Body of pancreas (tissue), 4 donors: ENCODE measurements at regions not wholly inside any gene's neighbourhood (a gene's known extent, or its start where the extent isn't known, plus 50 kb on each side); places are given as distances from the start of the nearest gene placed in this dataset.
"Not testable (repeated sequence)": the region's sequence is repeated elsewhere in the genome, so short reads cannot be mapped to it uniquely, and the experiment has no call there.

ENCODE experiments used
- POLR2A ChIP-seq, 3 donors: fragments of 450-650 bp; IDR thresholded peaks; one replicate each; pipeline ENCODE4 v1.6.1; 2016; ENCODE audit warnings: antibody characterized with exemption in 3 of 3, mild to moderate bottlenecking in 2 of 3
- TF ChIP-seq, protein P1 (sequence below), 7 experiments: fragments of 450-650 bp in 4 of 7; fragments of 200-600 bp in 3 of 7; sonication (generic) in 3 of 7; IDR thresholded peaks; one replicate each; pipeline ENCODE4 v1.5.1; 2016 to 2019; ENCODE audit warnings: antibody characterized with exemption in 7 of 7

DNA sequence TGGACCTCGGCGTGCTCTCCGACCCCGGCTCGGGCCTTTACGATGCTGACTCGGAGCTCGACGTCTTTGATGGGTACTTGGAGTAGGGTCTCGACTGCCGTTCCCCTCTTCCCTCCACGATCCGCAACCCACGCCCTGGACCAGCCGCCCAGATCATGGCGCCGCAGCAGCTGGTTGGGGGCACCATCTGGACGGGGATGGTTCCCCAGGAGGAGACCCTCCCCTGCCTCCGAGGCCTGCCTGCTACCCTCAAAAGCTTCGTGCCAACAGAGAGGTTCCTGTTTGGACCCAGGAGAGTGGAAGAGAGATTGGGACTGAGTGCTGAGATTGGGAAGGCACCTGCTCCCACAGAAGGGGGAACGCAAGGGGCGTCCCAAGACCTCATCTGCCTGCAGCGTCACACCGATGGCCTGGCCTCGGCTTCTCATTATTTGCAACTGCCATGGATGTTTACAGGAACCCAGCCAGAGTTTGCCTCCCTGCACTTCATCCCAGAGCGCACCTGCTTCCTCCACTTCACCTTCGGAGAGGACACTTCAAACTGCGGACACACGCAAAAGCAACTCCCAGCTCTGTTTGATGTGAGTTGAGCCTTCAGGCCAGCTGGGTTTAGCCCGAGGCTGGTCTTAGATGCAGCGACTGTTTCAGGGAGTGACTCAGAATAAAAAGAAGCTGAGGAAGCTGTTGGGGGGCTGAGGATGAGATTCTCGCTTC, 58.9 kb downstream of the GOLGA6L7 start:
- TF ChIP-seq, protein P1, sequence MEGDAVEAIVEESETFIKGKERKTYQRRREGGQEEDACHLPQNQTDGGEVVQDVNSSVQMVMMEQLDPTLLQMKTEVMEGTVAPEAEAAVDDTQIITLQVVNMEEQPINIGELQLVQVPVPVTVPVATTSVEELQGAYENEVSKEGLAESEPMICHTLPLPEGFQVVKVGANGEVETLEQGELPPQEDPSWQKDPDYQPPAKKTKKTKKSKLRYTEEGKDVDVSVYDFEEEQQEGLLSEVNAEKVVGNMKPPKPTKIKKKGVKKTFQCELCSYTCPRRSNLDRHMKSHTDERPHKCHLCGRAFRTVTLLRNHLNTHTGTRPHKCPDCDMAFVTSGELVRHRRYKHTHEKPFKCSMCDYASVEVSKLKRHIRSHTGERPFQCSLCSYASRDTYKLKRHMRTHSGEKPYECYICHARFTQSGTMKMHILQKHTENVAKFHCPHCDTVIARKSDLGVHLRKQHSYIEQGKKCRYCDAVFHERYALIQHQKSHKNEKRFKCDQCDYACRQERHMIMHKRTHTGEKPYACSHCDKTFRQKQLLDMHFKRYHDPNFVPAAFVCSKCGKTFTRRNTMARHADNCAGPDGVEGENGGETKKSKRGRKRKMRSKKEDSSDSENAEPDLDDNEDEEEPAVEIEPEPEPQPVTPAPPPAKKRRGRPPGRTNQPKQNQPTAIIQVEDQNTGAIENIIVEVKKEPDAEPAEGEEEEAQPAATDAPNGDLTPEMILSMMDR (IDR thresholded peaks at IDR 0.05): not testable (repeated sequence)
- not testable (repeated sequence) for TF ChIP-seq POLR2A (IDR thresholded peaks at IDR 0.05)
